ENCODE measurements at regions not wholly inside any gene's neighbourhood (a gene's known extent, or its start where the extent isn't known, plus 50 kb on each side); places are given as distances from the start of the nearest gene placed in this dataset.

GRCh38 chr4:35591035-35591434, 653.3 kb downstream of the ARAP2 start:
- no peaks in the 10 kb centered on the region for H3K4me1 Mint-ChIP-seq
- H3K27ac Mint-ChIP-seq, result no peak overlapping the region
- no peak for ATAC-seq
- no peaks in the 10 kb centered on the region for H3K36me3 Mint-ChIP-seq
- no peak overlapping the region for H3K4me3 Mint-ChIP-seq
- peaks cover 5% of the 10 kb centered on the region for H3K9me3 Mint-ChIP-seq
- no peaks in the 10 kb centered on the region for H3K27me3 Mint-ChIP-seq

DNA sequence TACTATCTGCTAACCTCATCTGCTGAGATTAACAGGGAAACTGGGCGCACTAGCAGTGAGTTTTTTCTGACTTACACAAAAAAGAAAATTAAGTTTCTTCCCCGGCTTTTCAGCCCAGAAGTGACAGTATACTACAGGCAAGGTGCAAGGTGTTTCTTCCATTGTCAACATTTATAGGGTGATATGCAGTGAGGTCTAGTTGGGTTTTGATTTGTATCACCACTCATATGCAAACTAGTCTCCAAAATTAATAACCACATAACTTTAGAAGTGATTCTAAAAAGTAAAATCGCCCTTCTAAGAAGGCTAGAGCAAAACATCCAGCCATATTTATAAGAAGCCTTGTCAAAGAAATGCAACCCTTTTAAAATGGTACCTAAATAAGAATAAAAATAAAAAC, 640.1 kb downstream of the ARAP2 start:
- Mint-ChIP-seq H3K27ac (no peak overlapping the region), H3K4me3 (no peak overlapping the region), H3K4me1 (no peaks in the 10 kb centered on the region), H3K27me3 (no peaks in the 10 kb centered on the region), H3K36me3 (no peaks in the 10 kb centered on the region), H3K9me3 (no peaks in the 10 kb centered on the region)
- no peak for ATAC-seq

- Mint-ChIP-seq H3K27ac (no peak overlapping the region), H3K4me1 (no peaks in the 10 kb centered on the region), H3K27me3 (no peaks in the 10 kb centered on the region), H3K4me3 (no peak overlapping the region), H3K36me3 (no peaks in the 10 kb centered on the region), H3K9me3 (no peaks in the 10 kb centered on the region)
- no peak for ATAC-seq
Measured at GRCh38 chr4:35604724-35605123, 639.6 kb downstream of the ARAP2 start.

- Mint-ChIP-seq H3K4me3 (no peak overlapping the region), H3K36me3 (no peaks in the 10 kb centered on the region), H3K27ac (no peak overlapping the region), H3K9me3 (peaks cover 3% of the 10 kb centered on the region), H3K4me1 (no peaks in the 10 kb centered on the region), H3K27me3 (no peaks in the 10 kb centered on the region)
- ATAC-seq, result no peak
Measured at GRCh38 chr4:35608205-35608604, 636.1 kb downstream of the ARAP2 start.

DNA sequence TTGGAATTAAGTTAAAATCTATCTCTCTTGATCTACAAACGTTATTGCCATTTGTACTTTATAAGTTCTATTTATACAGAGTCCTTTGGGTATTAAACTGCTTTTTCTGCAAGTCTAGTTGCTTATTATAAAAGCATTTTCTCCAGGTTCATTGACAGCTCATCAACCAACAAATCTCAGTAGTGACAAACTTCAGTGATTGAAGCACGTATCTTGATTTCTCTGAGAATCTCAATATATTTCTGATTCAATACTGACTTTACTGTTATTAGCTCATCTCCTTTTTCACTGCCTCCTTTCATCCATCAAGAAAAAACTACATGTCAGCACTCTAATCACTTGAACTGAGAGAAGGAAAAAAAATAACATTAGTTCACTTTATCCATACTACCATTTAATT, 630.2 kb downstream of the ARAP2 start:
- H3K36me3 Mint-ChIP-seq, result no peaks in the 10 kb centered on the region
- ATAC-seq, result no peak
- H3K4me3 Mint-ChIP-seq, result no peak overlapping the region
- H3K27me3 Mint-ChIP-seq, result no peaks in the 10 kb centered on the region
- H3K9me3 Mint-ChIP-seq, result peaks cover 3% of the 10 kb centered on the region
- H3K4me1 Mint-ChIP-seq, result no peaks in the 10 kb centered on the region
- H3K27ac Mint-ChIP-seq, result no peak overlapping the region

DNA sequence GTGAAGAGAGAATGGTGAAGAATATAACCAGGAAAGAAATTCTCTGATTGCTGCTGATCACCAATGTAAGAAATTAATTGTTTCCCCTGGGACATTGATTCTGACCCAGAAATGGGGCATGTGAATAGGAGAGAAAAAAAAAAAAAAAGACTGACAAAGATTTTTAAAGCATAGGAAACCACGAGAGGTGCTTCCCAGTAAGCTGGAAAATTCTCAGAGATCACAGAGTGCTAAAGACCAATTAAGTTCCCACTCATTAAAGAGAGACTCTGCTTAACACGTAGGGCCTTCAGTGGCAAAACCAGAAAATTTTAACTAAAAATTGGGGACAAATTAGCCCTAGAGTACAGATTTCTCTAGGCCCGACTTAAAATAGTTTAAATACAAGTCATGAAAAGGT, 604.4 kb downstream of the ARAP2 start:
- no peaks in the 10 kb centered on the region for H3K4me1 Mint-ChIP-seq
- no peak overlapping the region for H3K4me3 Mint-ChIP-seq
- no peaks in the 10 kb centered on the region for H3K36me3 Mint-ChIP-seq
- H3K27ac Mint-ChIP-seq, result no peak overlapping the region
- ATAC-seq, result no peak
- H3K27me3 Mint-ChIP-seq, result no peaks in the 10 kb centered on the region
- H3K9me3 Mint-ChIP-seq, result peaks cover 9% of the 10 kb centered on the region

DNA sequence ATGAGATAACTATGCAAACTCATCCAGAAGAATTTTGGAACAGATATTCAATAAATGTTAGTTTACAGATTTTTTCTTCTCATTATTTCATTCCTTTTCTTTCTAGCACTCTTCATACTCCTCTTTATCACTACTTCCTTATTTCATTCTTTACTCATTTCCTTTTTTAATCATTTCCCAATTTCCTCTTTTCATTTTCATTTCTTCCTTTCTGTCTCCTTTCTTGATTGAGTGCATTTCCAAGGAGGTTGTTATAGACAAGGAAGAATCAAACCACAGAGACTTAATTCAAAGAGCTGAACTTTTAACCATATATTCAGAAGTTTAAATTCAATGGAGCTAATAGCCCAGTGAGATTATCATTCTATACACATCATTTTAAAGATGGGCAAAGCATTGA, 600.7 kb downstream of the ARAP2 start:
- no peak for ATAC-seq
- peaks cover 3% of the 10 kb centered on the region for H3K9me3 Mint-ChIP-seq
- H3K36me3 Mint-ChIP-seq, result no peaks in the 10 kb centered on the region
- H3K4me3 Mint-ChIP-seq, result no peak overlapping the region
- no peaks in the 10 kb centered on the region for H3K4me1 Mint-ChIP-seq
- H3K27me3 Mint-ChIP-seq, result no peaks in the 10 kb centered on the region
- no peak overlapping the region for H3K27ac Mint-ChIP-seq

GRCh38 chr4:35644591-35644990, 599.7 kb downstream of the ARAP2 start:
- Mint-ChIP-seq H3K36me3 (no peaks in the 10 kb centered on the region), H3K27ac (no peak overlapping the region), H3K4me1 (no peaks in the 10 kb centered on the region), H3K27me3 (no peaks in the 10 kb centered on the region), H3K9me3 (peaks cover 3% of the 10 kb centered on the region), H3K4me3 (no peak overlapping the region)
- ATAC-seq, result no peak

GRCh38 chr4:35649011-35649410, 595.3 kb downstream of the ARAP2 start:
- Mint-ChIP-seq H3K27me3 (no peaks in the 10 kb centered on the region), H3K9me3 (no peaks in the 10 kb centered on the region), H3K4me3 (no peak overlapping the region), H3K27ac (no peak overlapping the region), H3K4me1 (no peaks in the 10 kb centered on the region), H3K36me3 (no peaks in the 10 kb centered on the region)
- no peak for ATAC-seq

DNA sequence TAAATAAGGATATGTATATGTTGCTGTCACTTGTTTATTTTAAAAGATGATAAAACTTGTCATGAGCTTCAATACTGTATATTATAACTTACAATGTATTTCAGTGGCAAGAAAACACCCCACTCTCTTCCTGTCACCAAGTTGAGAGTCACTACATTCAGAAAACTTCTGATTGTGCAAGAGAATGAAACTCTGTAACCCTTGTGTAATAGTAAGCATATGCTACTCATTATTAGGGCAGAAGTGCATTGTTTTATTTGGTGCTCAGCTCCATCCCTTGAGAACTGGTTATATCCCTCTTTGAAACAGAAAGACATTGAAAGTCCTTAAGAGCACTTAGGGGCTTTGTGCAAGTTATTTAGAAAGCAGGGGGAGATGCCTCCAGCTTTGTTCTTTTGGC, 594.5 kb downstream of the ARAP2 start:
- Mint-ChIP-seq H3K4me3 (no peak overlapping the region), H3K27ac (no peak overlapping the region), H3K36me3 (no peaks in the 10 kb centered on the region), H3K27me3 (no peaks in the 10 kb centered on the region), H3K4me1 (no peaks in the 10 kb centered on the region), H3K9me3 (no peaks in the 10 kb centered on the region)
- no peak for ATAC-seq

DNA sequence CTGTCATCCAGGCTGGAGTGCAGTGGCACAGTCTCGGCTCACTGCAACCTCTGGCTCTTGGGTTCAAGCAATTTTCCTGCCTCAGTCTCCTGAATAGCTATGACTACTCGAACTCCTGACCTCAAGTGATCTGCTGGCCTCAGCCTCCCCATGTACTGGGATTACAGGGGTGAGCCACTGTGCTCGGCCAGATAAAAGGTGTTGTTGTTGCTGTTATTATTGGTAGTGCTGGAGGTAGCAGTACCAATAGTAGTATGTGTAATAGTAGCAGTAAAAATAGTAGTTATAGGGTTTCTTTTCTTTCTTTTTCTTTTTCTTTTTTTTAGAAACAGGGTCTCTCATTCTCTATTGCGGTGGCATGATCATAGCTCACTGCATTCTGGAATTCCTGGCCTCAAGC, 592.1 kb downstream of the ARAP2 start:
- H3K27me3 Mint-ChIP-seq, result no peaks in the 10 kb centered on the region
- H3K4me3 Mint-ChIP-seq, result no peak overlapping the region
- H3K36me3 Mint-ChIP-seq, result no peaks in the 10 kb centered on the region
- no peak for ATAC-seq
- H3K9me3 Mint-ChIP-seq, result no peaks in the 10 kb centered on the region
- H3K27ac Mint-ChIP-seq, result no peak overlapping the region
- H3K4me1 Mint-ChIP-seq, result no peaks in the 10 kb centered on the region

GRCh38 chr4:35653451-35653850, 590.9 kb downstream of the ARAP2 start:
- Mint-ChIP-seq H3K27ac (no peak overlapping the region), H3K36me3 (no peaks in the 10 kb centered on the region), H3K4me1 (no peaks in the 10 kb centered on the region), H3K27me3 (no peaks in the 10 kb centered on the region), H3K4me3 (no peak overlapping the region), H3K9me3 (no peaks in the 10 kb centered on the region)
- no peak for ATAC-seq

- no peaks in the 10 kb centered on the region for H3K9me3 Mint-ChIP-seq
- H3K4me3 Mint-ChIP-seq, result no peak overlapping the region
- H3K27me3 Mint-ChIP-seq, result no peaks in the 10 kb centered on the region
- H3K27ac Mint-ChIP-seq, result no peak overlapping the region
- no peaks in the 10 kb centered on the region for H3K4me1 Mint-ChIP-seq
- no peak for ATAC-seq
- H3K36me3 Mint-ChIP-seq, result no peaks in the 10 kb centered on the region
Measured at GRCh38 chr4:35673137-35673536, 571.2 kb downstream of the ARAP2 start.

GRCh38 chr4:35684755-35685154, 559.6 kb downstream of the ARAP2 start:
- no peaks in the 10 kb centered on the region for H3K4me1 Mint-ChIP-seq
- no peak overlapping the region for H3K27ac Mint-ChIP-seq
- no peaks in the 10 kb centered on the region for H3K27me3 Mint-ChIP-seq
- H3K36me3 Mint-ChIP-seq, result no peaks in the 10 kb centered on the region
- peaks cover 10% of the 10 kb centered on the region for H3K9me3 Mint-ChIP-seq
- no peak overlapping the region for H3K4me3 Mint-ChIP-seq
- no peak for ATAC-seq

DNA sequence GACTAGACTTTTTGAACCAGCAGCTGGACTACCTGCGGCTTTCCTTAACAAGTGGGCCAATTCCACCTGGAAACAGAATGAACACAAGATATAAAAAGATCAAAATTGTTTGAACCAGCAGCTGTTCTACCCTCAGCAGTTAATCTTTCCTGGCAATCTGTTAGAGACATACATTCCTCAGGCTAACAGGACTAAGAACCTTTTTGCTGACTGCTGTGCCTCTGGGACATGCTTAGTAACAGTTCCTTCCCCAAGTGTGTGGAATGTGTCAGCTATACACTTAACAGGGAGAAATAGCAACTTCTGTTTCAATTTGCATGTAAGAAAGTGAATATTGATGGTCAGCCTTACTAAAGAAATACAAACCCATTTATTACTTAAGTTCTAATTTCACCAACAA, 554.4 kb downstream of the ARAP2 start:
- no peak for ATAC-seq
- Mint-ChIP-seq H3K9me3 (peaks cover 2% of the 10 kb centered on the region), H3K4me1 (no peaks in the 10 kb centered on the region), H3K36me3 (no peaks in the 10 kb centered on the region), H3K27me3 (no peaks in the 10 kb centered on the region), H3K27ac (no peak overlapping the region), H3K4me3 (no peak overlapping the region)

DNA sequence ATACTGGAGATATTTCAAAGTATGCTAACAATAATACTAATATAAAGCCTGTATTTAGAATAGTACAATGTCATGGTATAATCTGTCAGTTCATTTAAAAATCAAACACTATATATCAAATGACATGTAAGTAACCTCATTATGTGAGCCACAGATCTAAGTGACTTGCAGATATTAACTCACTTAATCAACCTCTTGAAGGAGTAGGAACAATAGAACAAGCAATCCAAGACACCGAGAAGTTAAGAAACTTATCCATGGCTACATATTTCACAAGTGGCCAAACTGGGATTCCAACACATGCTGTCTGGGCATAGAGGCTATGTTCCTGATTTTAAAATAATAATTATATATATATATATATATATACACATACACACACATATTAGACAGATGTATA, 554.0 kb downstream of the ARAP2 start:
- no peak for ATAC-seq
- Mint-ChIP-seq H3K27ac (no peak overlapping the region), H3K4me3 (no peak overlapping the region), H3K4me1 (no peaks in the 10 kb centered on the region), H3K9me3 (peaks cover 2% of the 10 kb centered on the region), H3K27me3 (no peaks in the 10 kb centered on the region), H3K36me3 (no peaks in the 10 kb centered on the region)

DNA sequence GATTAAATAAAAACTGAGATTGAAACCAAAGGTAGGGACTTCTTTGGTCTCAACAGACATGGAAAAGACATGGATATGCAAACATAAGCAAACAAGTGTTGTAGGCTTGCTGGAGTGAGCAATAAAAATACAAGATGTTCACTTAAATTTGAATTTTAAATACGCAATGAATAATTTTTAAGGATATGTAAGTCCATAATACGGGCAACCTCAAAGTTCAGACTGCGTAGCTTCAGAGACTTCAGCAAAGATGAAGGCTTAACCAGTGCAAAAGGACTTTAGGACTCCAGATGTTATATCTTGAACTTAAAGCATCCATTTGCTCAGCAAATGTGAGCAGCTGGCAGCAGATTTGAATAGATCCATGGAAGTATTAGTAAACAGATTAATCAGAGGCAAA, 549.3 kb downstream of the ARAP2 start:
- ATAC-seq, result no peak
- no peak overlapping the region for H3K4me3 Mint-ChIP-seq
- peaks cover 3% of the 10 kb centered on the region for H3K9me3 Mint-ChIP-seq
- H3K4me1 Mint-ChIP-seq, result no peaks in the 10 kb centered on the region
- H3K36me3 Mint-ChIP-seq, result no peaks in the 10 kb centered on the region
- no peaks in the 10 kb centered on the region for H3K27me3 Mint-ChIP-seq
- no peak overlapping the region for H3K27ac Mint-ChIP-seq

All from stimulated activated memory B cell treated with anti-CD40 and anti-IgM and Interleukin-4, amounts not matched to agents 10 μg/mL and 1 μg/mL and 100 μg/mL, for 72 hours (primary cell).